ENCODE measurements at regions not wholly inside any gene's neighbourhood (a gene's known extent, or its start where the extent isn't known, plus 50 kb on each side); places are given as distances from the start of the nearest gene placed in this dataset.
A peak's percentile ranks its signal among the peaks of the same experiment; 100 is the strongest.

DNA sequence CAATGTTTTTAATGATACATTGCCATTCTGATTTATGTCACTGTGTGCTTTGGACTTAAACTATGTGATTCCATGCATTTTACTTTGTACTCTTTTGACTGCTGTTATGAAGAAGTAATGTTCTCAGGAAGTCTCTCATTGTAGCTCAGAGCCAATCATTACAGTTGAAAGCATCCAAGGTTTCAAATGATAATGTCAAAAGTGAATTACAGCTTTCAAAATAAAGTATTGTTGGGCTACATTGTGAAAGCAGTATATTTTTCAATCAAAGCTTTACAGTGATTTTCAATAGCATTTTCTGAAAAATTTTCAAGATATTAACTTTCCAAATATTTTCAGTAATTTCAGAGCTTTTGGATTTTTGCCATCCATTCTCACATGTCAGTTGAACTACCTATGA lies 243.6 kb downstream of the ZIC4 start (continued):
- TF ChIP-seq, protein P1, sequence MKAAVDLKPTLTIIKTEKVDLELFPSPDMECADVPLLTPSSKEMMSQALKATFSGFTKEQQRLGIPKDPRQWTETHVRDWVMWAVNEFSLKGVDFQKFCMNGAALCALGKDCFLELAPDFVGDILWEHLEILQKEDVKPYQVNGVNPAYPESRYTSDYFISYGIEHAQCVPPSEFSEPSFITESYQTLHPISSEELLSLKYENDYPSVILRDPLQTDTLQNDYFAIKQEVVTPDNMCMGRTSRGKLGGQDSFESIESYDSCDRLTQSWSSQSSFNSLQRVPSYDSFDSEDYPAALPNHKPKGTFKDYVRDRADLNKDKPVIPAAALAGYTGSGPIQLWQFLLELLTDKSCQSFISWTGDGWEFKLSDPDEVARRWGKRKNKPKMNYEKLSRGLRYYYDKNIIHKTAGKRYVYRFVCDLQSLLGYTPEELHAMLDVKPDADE (IDR thresholded peaks at IDR 0.05) = no peak
- no peak for TF ChIP-seq CREB1 (CRISPR knock-in tag; IDR thresholded peaks at IDR 0.05; ENCODE audit: low read depth)
- no peak for TF ChIP-seq ZNF114 (CRISPR knock-in tag; IDR thresholded peaks at IDR 0.05)
- TF ChIP-seq EZH2 (IDR thresholded peaks at IDR 0.05; ENCODE audit: low read depth, unreplicated experiment) = no peak
- no peak for TF ChIP-seq POLR2AphosphoS5 (IDR thresholded peaks at IDR 0.05; ENCODE audit: low read depth)
- TF ChIP-seq STAT1 (IDR thresholded peaks at IDR 0.05; ENCODE audit: unreplicated experiment) = no peak
- TF ChIP-seq, protein P2, sequence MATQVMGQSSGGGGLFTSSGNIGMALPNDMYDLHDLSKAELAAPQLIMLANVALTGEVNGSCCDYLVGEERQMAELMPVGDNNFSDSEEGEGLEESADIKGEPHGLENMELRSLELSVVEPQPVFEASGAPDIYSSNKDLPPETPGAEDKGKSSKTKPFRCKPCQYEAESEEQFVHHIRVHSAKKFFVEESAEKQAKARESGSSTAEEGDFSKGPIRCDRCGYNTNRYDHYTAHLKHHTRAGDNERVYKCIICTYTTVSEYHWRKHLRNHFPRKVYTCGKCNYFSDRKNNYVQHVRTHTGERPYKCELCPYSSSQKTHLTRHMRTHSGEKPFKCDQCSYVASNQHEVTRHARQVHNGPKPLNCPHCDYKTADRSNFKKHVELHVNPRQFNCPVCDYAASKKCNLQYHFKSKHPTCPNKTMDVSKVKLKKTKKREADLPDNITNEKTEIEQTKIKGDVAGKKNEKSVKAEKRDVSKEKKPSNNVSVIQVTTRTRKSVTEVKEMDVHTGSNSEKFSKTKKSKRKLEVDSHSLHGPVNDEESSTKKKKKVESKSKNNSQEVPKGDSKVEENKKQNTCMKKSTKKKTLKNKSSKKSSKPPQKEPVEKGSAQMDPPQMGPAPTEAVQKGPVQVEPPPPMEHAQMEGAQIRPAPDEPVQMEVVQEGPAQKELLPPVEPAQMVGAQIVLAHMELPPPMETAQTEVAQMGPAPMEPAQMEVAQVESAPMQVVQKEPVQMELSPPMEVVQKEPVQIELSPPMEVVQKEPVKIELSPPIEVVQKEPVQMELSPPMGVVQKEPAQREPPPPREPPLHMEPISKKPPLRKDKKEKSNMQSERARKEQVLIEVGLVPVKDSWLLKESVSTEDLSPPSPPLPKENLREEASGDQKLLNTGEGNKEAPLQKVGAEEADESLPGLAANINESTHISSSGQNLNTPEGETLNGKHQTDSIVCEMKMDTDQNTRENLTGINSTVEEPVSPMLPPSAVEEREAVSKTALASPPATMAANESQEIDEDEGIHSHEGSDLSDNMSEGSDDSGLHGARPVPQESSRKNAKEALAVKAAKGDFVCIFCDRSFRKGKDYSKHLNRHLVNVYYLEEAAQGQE (IDR thresholded peaks at IDR 0.05; ENCODE audit: unreplicated experiment) = no peak

DNA sequence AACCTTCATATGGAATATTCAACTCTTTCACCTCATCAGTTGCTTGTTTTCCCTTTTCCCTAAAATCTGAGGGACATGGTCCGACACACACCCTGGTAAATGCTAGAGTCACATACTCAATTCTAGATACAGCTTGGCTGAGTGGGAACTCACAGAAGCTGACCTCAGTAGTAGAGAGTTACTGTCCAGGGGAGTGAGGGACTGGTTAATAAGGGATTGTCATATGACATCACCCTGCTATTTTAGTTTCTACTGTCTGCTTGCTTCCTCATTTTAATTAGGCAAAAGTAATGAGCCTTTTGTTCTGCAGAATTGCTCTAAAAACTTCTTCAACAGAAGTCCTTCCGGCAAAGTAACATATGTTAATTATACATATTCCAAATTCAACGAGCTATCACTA lies 244.5 kb downstream of the ZIC4 start:
- H3K27me3 ChIP-seq (ENCODE audit: insufficient read depth) = no peaks in the 10 kb centered on the region

DNA sequence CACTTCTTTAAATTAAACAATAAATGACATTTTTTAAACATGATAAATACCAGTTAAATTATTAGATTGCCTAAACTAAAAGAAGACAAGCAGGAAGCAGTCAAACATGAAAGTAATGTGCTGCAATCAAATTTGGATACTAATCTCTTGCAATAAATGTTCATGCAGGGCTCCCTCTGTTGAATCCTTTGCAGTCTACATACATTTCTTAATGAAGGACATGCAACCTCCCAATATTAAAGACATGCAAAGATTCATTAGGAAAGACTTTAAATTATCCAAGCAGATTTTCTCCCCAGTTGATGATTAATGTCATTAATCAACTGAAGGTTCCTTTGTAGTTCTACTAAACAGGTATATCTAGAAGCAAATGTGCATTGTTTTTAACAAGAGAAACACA lies 245.4 kb downstream of the ZIC4 start:
- H3K4me1 Mint-ChIP-seq = peaks cover 10% of the 10 kb centered on the region
- no peak overlapping the region for H3K4me2 ChIP-seq
- no peaks in the 10 kb centered on the region for H3K36me3 Mint-ChIP-seq (ENCODE audit: low read depth)
- no peaks in the 10 kb centered on the region for H3K36me3 ChIP-seq (ENCODE audit: insufficient read depth)
- H3K79me2 ChIP-seq (replicated peaks; ENCODE audit: insufficient read depth) = no peaks in the 10 kb centered on the region
- H4K20me1 ChIP-seq (replicated peaks; ENCODE audit: insufficient read depth) = no peaks in the 10 kb centered on the region
- H3K4me3 Mint-ChIP-seq = no peak overlapping the region
- ATAC-seq (no peak), DNase-seq (ENCODE audit: low spot score) (no peak)
- 0 out of 2 replicates have a peak, but pooled peaks cover 5% of the 10 kb centered on the region for H3K4me1 ChIP-seq (ENCODE audit: insufficient read depth)
- H3K27ac ChIP-seq (ENCODE audit: low read depth) = no peak overlapping the region
- no peak overlapping the region for H2AFZ ChIP-seq
- no peaks in the 10 kb centered on the region for H3K27me3 Mint-ChIP-seq (ENCODE audit: insufficient read depth, low read depth, poor library complexity)
- no peak overlapping the region for H3K27ac Mint-ChIP-seq
- no peaks in the 10 kb centered on the region for H3K27me3 ChIP-seq (ENCODE audit: insufficient read depth)
- no peaks in the 10 kb centered on the region; the same call in 1 of the 2 replicates for H3K9me2 ChIP-seq (ENCODE audit: insufficient read depth)
- no peak overlapping the region for H3K4me3 ChIP-seq
- no peaks in the 10 kb centered on the region for H3F3A ChIP-seq (replicated peaks; ENCODE audit: low read depth)
- H3K9me3 Mint-ChIP-seq = no peaks in the 10 kb centered on the region
- TF ChIP-seq, protein P2 (IDR thresholded peaks at IDR 0.05; ENCODE audit: unreplicated experiment) = no peak
- no peak for TF ChIP-seq ZNF114 (CRISPR knock-in tag; IDR thresholded peaks at IDR 0.05)
- TF ChIP-seq, protein P1 (IDR thresholded peaks at IDR 0.05) = no peak
- TF ChIP-seq, protein P3, sequence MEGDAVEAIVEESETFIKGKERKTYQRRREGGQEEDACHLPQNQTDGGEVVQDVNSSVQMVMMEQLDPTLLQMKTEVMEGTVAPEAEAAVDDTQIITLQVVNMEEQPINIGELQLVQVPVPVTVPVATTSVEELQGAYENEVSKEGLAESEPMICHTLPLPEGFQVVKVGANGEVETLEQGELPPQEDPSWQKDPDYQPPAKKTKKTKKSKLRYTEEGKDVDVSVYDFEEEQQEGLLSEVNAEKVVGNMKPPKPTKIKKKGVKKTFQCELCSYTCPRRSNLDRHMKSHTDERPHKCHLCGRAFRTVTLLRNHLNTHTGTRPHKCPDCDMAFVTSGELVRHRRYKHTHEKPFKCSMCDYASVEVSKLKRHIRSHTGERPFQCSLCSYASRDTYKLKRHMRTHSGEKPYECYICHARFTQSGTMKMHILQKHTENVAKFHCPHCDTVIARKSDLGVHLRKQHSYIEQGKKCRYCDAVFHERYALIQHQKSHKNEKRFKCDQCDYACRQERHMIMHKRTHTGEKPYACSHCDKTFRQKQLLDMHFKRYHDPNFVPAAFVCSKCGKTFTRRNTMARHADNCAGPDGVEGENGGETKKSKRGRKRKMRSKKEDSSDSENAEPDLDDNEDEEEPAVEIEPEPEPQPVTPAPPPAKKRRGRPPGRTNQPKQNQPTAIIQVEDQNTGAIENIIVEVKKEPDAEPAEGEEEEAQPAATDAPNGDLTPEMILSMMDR (conservative IDR thresholded peaks at IDR 0.05; ENCODE audit: low read depth in 2 of 2) = no peak
- no peak for TF ChIP-seq POLR2AphosphoS5 (IDR thresholded peaks at IDR 0.05; ENCODE audit: low read depth)

More for the DNA sequence above, 244.5 kb downstream of the ZIC4 start:
- peak overlapping the region; percentile 3; the same call in 1 of the 2 replicates for H3K27ac Mint-ChIP-seq
- no peaks in the 10 kb centered on the region for H3K36me3 Mint-ChIP-seq (ENCODE audit: low read depth)
- TF ChIP-seq POLR2AphosphoS5 (IDR thresholded peaks at IDR 0.05; ENCODE audit: low read depth) (no peak), EZH2 (IDR thresholded peaks at IDR 0.05; ENCODE audit: low read depth, unreplicated experiment) (no peak)
- no peaks in the 10 kb centered on the region for H4K20me1 ChIP-seq (replicated peaks; ENCODE audit: insufficient read depth)
- no peak overlapping the region for H3K4me3 Mint-ChIP-seq
- H3K27ac ChIP-seq (ENCODE audit: low read depth) = no peak overlapping the region
- no peaks in the 10 kb centered on the region for H3K9me3 Mint-ChIP-seq
- H3K4me1 Mint-ChIP-seq = peaks cover 10% of the 10 kb centered on the region
- no peak overlapping the region for H3K4me3 ChIP-seq
- no peaks in the 10 kb centered on the region for H3K27me3 Mint-ChIP-seq (ENCODE audit: insufficient read depth, low read depth, poor library complexity)
- no peaks in the 10 kb centered on the region for H3K36me3 ChIP-seq (ENCODE audit: insufficient read depth)
- peak overlapping the region; percentile 20 for H2AFZ ChIP-seq
- no peaks in the 10 kb centered on the region for H3F3A ChIP-seq (replicated peaks; ENCODE audit: low read depth)
- no peak overlapping the region for H3K4me2 ChIP-seq
- H3K79me2 ChIP-seq (replicated peaks; ENCODE audit: insufficient read depth) = no peaks in the 10 kb centered on the region
- no peaks in the 10 kb centered on the region; the same call in 1 of the 2 replicates for H3K9me2 ChIP-seq (ENCODE audit: insufficient read depth)
- DNase-seq (ENCODE audit: low spot score) (no peak), ATAC-seq (no peak)
- 0 out of 2 replicates have a peak, but pooled peaks cover 5% of the 10 kb centered on the region for H3K4me1 ChIP-seq (ENCODE audit: insufficient read depth)
